ENCODE measurements at regions not wholly inside any gene's neighbourhood (a gene's known extent, or its start where the extent isn't known, plus 50 kb on each side); places are given as distances from the start of the nearest gene placed in this dataset.

GRCh38 chr6:26311012-26311384 lies 54.0 kb upstream of the BTN3A2 start:
- TF ChIP-seq CTCF (conservative IDR thresholded peaks at IDR 0.05; ENCODE audit: low read length), result no peak
- no peak for TF ChIP-seq EZH2phosphoT487 (IDR thresholded peaks at IDR 0.05; ENCODE audit: borderline replicate concordance, low read depth, low read length)
